ENCODE measurements at regions not wholly inside any gene's neighbourhood (a gene's known extent, or its start where the extent isn't known, plus 50 kb on each side); places are given as distances from the start of the nearest gene placed in this dataset.

GRCh38 chr4:81776794-81777193 lies 305.1 kb upstream of the RASGEF1B start:
- BruUV-seq (replicated peaks): no TSS peak

GRCh38 chr4:81773557-81773956 lies 301.9 kb upstream of the RASGEF1B start:
- TF ChIP-seq CTCF (IDR thresholded peaks at IDR 0.05; ENCODE audit: unreplicated experiment): no peak
- intact Hi-C loops (cut with micrococcal nuclease): no loop called here
- no TSS peak for BruUV-seq (replicated peaks)

More at GRCh38 chr4:81776794-81777193, 305.1 kb upstream of the RASGEF1B start:
- no peaks in the 10 kb centered on the region for H3K27me3 Mint-ChIP-seq (ENCODE audit: insufficient read depth, unreplicated experiment)
- H3K27ac Mint-ChIP-seq (ENCODE audit: low read depth, unreplicated experiment): no peak overlapping the region
- DNase-seq (ENCODE audit: unreplicated experiment): no peak
- H3K36me3 Mint-ChIP-seq (ENCODE audit: insufficient read depth, unreplicated experiment): no peaks in the 10 kb centered on the region
- no peak for TF ChIP-seq CTCF (IDR thresholded peaks at IDR 0.05; ENCODE audit: unreplicated experiment)
- intact Hi-C loops (cut with micrococcal nuclease): no loop called here
- no peak overlapping the region for H3K4me3 Mint-ChIP-seq (ENCODE audit: unreplicated experiment)
- no peaks in the 10 kb centered on the region for H3K9me3 Mint-ChIP-seq (ENCODE audit: unreplicated experiment)
- POLR2A ChIA-PET: no interaction called here
- CTCF ChIA-PET: interaction anchor here (0.8 kb wide), 1 partner anchor 68 kb away, joined by 4 read pairs; no protein-coding TSS in a partner anchor
- H3K4me1 Mint-ChIP-seq (ENCODE audit: insufficient read depth, unreplicated experiment): peaks cover 7% of the 10 kb centered on the region

GRCh38 chr4:81771721-81772120 lies 300.0 kb upstream of the RASGEF1B start:
- Mint-ChIP-seq H3K27me3 (ENCODE audit: insufficient read depth, unreplicated experiment) (no peaks in the 10 kb centered on the region), H3K36me3 (ENCODE audit: insufficient read depth, unreplicated experiment) (no peaks in the 10 kb centered on the region), H3K9me3 (ENCODE audit: unreplicated experiment) (no peaks in the 10 kb centered on the region), H3K4me1 (ENCODE audit: insufficient read depth, unreplicated experiment) (peaks cover 7% of the 10 kb centered on the region), H3K27ac (ENCODE audit: low read depth, unreplicated experiment) (no peak overlapping the region), H3K4me3 (ENCODE audit: unreplicated experiment) (no peak overlapping the region)
- CTCF ChIA-PET: interaction anchor here (0.9 to 1.6 kb wide), 2 partner anchors 14 to 396 kb away, joined by 3 to 4 read pairs; no protein-coding TSS in a partner anchor
- no peak for DNase-seq (ENCODE audit: unreplicated experiment)
- BruUV-seq (replicated peaks): no TSS peak
- POLR2A ChIA-PET: no interaction called here
- TF ChIP-seq CTCF (IDR thresholded peaks at IDR 0.05; ENCODE audit: unreplicated experiment): no peak
- intact Hi-C loops (cut with micrococcal nuclease): no loop called here

More at GRCh38 chr4:81773557-81773956, 301.9 kb upstream of the RASGEF1B start:
- Mint-ChIP-seq H3K4me3 (ENCODE audit: unreplicated experiment) (no peak overlapping the region), H3K4me1 (ENCODE audit: insufficient read depth, unreplicated experiment) (peaks cover 7% of the 10 kb centered on the region), H3K27ac (ENCODE audit: low read depth, unreplicated experiment) (no peak overlapping the region), H3K9me3 (ENCODE audit: unreplicated experiment) (no peaks in the 10 kb centered on the region), H3K36me3 (ENCODE audit: insufficient read depth, unreplicated experiment) (no peaks in the 10 kb centered on the region), H3K27me3 (ENCODE audit: insufficient read depth, unreplicated experiment) (no peaks in the 10 kb centered on the region)
- POLR2A ChIA-PET: no interaction called here
- CTCF ChIA-PET: interaction anchor here (0.6 kb wide), 1 partner anchor 216 kb away, joined by 5 read pairs; no protein-coding TSS in a partner anchor
- DNase-seq (ENCODE audit: unreplicated experiment): no peak

GRCh38 chr4:81769244-81769643 lies 297.5 kb upstream of the RASGEF1B start:
- H3K36me3 Mint-ChIP-seq (ENCODE audit: insufficient read depth, unreplicated experiment): no peaks in the 10 kb centered on the region
- CTCF ChIA-PET: interaction anchor here (0.7 kb wide), 1 partner anchor 13 kb away, joined by 3 read pairs; no protein-coding TSS in a partner anchor
- H3K27ac Mint-ChIP-seq (ENCODE audit: low read depth, unreplicated experiment): no peak overlapping the region
- POLR2A ChIA-PET: no interaction called here
- no peak overlapping the region for H3K4me3 Mint-ChIP-seq (ENCODE audit: unreplicated experiment)
- BruUV-seq (replicated peaks): no TSS peak
- no peaks in the 10 kb centered on the region for H3K9me3 Mint-ChIP-seq (ENCODE audit: unreplicated experiment)
- no peaks in the 10 kb centered on the region for H3K27me3 Mint-ChIP-seq (ENCODE audit: insufficient read depth, unreplicated experiment)
- TF ChIP-seq CTCF (IDR thresholded peaks at IDR 0.05; ENCODE audit: unreplicated experiment): no peak
- no peak for DNase-seq (ENCODE audit: unreplicated experiment)
- intact Hi-C loops (cut with micrococcal nuclease): no loop called here
- no peaks in the 10 kb centered on the region for H3K4me1 Mint-ChIP-seq (ENCODE audit: insufficient read depth, unreplicated experiment)
